HTR-8/SVneo (cell line): ENCODE measurements at regions not wholly inside any gene's neighbourhood (a gene's known extent, or its start where the extent isn't known, plus 50 kb on each side); places are given as distances from the start of the nearest gene placed in this dataset.

Source experiments
- DNase-seq: peaks from one replicate; pipeline ENCODE4 v3.0.0; 2011; ENCODE audit warnings: low spot score, mixed read lengths; ENCODE audit not compliant: insufficient read length
- FAIRE-seq: peaks from 2 replicates; lab custom pipeline; 2011; peaks lifted over from hg19 to GRCh38; lab: Jason Lieb, UNC

DNA sequence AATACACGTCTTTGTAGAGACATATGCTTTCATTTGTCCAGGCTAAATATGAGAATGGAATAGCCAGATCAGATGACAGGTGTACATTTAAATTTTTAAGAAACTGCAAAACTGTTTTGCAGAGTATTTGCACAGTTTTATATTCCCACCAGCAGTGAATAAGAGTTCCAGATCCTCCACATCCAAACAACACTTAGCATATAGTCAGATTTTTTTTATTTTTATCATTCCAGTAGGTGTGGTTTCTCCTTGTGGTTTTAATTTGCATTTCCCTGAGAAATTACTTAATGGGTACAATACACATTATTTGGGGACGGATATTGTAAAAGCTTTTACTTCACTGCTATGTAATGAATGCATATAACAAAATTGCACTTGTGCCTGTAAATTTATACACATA lies 56.7 kb upstream of the IRF2 start:
- DNase-seq (no peak), FAIRE-seq (no peak)

DNA sequence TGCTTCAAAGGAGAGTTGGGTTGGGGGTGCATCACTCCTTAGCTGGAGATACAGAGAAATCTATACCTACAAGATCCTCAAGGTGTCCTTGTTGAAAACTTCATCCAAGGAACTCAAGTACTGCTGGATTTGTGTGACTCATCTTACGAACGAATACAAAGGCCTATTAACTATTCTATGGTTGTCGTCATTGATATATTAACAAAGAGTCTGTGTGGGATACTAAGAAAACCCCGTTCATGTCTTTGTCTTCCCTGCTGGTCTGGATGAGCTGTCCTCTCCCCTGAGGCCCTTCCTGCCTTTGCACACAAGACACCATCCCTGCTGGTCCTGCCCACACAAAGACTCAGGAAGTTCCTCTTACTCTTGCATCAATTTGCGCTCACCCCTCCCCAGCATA lies 54.9 kb upstream of the IRF2 start:
- FAIRE-seq: peak; percentile 20
- DNase-seq: peak; percentile 54

DNA sequence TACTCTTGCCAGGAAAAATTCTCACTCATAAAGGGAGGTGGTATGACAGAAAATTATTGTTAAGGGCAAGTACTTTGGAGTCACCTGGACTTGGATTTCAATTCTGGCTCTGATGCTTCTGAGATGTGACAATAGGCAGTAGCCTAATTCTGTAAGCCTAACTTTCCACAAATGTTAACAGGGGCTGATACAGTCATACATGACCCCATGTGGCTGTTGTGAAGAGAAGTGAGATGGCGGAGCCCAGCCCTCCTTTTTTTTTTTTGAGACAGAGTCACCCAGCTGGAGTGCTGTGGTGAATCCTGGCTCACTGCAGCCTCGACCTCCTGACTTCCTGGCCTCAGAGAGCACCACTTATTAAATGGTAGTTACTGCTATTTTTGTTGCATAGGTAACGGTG lies 54.4 kb upstream of the IRF2 start:
- no peak for DNase-seq
- FAIRE-seq: no peak

GRCh38 chr4:184528051-184528450 lies 53.7 kb upstream of the IRF2 start:
- DNase-seq (no peak), FAIRE-seq (no peak)

- DNase-seq: no peak
- FAIRE-seq: no peak
Measured at GRCh38 chr4:184526228-184526627, 51.9 kb upstream of the IRF2 start.
